Epithelial cell of proximal tubule (primary cell): ENCODE measurements at regions not wholly inside any gene's neighbourhood (a gene's known extent, or its start where the extent isn't known, plus 50 kb on each side); places are given as distances from the start of the nearest gene placed in this dataset.

Experiments used
- DNase-seq: peaks from one replicate; pipeline ENCODE4 v3.0.0-alpha.2; 2011; ENCODE audit warnings: low read depth
- H3K4me3 ChIP-seq: 2 replicates; pipeline ENCODE4 v1.5.1; 2011; ENCODE audit warnings: low read depth, mild to moderate bottlenecking, low read length
- TF ChIP-seq, protein P1 (sequence below): conservative IDR thresholded peaks from 2 replicates; pipeline ENCODE4 v1.5.1; 2012; ENCODE audit warnings: low read depth, mild to moderate bottlenecking, low read length

DNA sequence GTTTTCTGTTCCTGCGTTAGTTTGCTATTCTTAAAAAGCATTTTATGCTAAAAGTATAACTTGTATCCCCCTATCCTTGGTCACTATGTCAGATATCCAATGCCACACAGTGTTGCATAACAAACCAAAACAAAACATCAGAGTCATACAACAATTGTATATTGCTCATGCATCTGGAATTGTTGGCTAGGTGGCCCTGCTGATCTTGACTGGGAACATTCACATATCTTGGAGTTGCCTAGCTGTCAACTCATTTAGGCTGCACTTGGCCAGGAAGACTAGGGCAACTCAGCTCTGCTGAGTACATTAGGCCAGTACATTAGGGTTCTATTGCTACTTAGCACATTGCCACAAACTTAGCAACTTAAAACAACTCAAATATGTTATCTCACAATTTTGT is 706.5 kb upstream of the UBE2E2 start:
- DNase-seq = no peak
- TF ChIP-seq, protein P1, sequence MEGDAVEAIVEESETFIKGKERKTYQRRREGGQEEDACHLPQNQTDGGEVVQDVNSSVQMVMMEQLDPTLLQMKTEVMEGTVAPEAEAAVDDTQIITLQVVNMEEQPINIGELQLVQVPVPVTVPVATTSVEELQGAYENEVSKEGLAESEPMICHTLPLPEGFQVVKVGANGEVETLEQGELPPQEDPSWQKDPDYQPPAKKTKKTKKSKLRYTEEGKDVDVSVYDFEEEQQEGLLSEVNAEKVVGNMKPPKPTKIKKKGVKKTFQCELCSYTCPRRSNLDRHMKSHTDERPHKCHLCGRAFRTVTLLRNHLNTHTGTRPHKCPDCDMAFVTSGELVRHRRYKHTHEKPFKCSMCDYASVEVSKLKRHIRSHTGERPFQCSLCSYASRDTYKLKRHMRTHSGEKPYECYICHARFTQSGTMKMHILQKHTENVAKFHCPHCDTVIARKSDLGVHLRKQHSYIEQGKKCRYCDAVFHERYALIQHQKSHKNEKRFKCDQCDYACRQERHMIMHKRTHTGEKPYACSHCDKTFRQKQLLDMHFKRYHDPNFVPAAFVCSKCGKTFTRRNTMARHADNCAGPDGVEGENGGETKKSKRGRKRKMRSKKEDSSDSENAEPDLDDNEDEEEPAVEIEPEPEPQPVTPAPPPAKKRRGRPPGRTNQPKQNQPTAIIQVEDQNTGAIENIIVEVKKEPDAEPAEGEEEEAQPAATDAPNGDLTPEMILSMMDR = no peak
- H3K4me3 ChIP-seq = no peak overlapping the region

DNA sequence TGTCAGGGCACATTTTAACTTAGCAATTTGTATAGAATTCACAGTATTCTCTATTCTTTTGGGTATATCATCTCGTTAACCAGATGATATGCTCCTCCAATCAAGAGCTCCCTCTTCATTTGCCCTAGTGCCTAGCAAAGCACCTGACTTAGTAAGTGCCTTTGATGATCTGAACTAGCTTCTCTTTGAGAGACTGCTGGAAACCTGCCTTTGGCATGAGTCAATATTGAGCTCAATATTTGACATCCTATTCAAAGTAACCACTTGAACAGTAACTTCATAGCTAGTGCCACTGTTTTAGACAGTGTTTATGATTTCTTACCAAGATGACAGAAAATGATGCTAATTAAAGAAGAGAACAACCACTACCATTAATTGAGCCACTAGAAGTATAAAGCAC is 696.3 kb upstream of the UBE2E2 start:
- TF ChIP-seq, protein P1 = no peak
- DNase-seq = no peak
- no peak overlapping the region for H3K4me3 ChIP-seq

DNA sequence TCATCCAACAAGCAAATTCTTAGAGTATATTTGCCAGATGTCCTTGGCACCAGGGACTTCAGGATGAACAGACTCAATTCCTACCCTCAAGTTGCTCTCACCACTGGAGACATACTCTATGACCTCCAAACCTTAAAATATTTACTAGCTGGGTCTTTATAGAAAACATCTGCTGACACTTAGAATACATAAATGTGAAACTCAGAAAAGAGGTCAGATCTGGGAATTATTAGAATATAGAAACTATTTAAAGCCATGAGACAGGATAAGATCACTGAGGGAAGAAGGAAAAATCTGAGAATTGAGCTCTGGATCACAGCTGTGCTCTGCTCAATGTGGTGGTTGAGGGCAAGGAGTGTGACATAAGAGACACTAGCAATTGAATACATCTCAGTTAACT is 695.4 kb upstream of the UBE2E2 start:
- TF ChIP-seq, protein P1 = no peak
- no peak for DNase-seq

DNA sequence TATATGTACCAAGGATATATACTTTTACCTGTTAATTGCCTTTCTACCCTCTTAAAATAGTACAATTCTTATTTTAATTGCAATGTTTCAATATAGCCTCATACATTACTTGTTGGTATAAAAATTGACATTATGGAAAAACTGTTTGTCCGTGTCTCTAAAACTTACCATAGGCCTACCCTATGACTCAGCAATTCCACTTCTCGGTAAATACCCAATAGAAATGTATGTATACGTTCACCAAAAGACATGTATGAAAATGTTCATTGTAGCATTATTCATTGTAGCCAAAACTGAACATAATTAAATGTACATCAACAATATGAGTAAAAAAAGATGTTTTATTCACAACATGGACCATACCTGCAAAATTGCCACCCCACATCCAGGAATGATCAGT is 679.2 kb upstream of the UBE2E2 start:
- TF ChIP-seq, protein P1 = no peak
- DNase-seq = no peak
- no peak overlapping the region for H3K4me3 ChIP-seq

More for the DNA sequence above, 695.4 kb upstream of the UBE2E2 start:
- H3K4me3 ChIP-seq = no peak overlapping the region

DNA sequence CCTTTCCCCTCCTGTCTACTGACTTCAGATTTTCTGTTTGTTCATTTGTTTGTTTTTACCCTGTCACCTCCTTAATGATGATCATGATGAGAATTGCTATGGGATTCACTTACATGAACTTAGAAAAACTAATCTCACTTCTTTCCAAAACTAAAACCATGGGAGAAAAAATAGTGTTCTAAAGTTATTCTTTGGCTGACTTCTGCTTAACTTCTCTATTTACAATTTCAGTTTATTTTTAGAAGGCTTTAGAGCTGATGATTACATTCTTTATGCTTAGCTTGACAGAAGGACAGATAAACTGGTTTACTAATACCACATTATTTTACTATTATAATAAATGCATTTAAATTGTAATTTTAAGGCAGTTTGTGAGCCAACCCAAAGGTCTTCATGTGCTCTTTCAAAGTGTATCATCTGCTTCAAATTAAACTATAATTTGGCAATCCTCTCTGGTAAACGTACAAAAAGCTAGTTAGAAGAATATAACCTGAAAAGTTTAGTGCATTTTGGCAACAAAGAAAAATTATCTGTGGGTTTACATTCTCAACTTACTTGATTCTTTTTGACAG is 676.8 kb upstream of the UBE2E2 start:
- TF ChIP-seq, protein P1 = no peak
- DNase-seq = no peak
- no peak overlapping the region for H3K4me3 ChIP-seq

DNA sequence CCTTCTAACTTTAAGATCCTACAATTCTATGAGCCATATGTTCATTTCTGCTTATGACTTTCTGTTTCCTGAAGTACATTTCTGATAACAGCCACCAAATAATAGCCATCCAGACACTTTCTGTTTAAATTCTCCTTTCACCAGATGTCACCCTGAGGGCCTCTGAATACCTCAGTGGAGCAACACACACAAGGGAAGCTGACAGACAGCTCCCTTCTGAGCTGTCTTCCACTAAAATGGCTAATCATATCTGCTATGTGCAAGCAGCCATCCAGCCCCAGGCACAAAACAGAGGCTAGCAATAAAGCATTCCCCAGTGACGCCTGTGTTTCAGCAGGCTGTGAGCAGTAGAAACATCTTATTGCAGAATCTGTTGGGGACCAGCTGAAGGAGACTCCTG is 666.6 kb upstream of the UBE2E2 start:
- TF ChIP-seq, protein P1 = no peak
- no peak for DNase-seq

DNA sequence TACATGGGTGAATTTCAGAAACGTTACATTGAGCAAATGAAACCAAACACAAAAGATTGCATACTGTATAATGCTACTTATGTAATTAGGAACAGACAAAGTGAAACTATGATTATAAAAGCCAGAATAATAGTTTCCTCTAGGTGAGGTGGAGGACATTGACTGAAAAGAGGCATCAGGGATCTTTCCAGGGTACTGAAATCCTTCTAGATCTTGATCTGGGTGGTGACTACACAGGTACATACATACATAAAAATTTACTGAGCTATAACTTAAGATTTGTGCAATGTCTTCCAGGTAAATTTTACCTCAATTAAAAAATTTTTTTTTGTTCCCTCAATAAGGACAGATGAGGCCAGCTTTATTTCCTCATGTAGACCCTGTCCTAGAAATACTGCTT is 665.6 kb upstream of the UBE2E2 start:
- TF ChIP-seq, protein P1 = no peak
- H3K4me3 ChIP-seq = no peak overlapping the region
- no peak for DNase-seq

More for the DNA sequence above, 666.6 kb upstream of the UBE2E2 start:
- H3K4me3 ChIP-seq = no peak overlapping the region
